DOHH2 (cell line): ENCODE measurements at regions not wholly inside any gene's neighbourhood (a gene's known extent, or its start where the extent isn't known, plus 50 kb on each side); places are given as distances from the start of the nearest gene placed in this dataset.

Experiments used
- H3F3A ChIP-seq: fragments of 200-600 bp; sonication (generic), shearing (Covaris generic); 2 replicates; pipeline ENCODE4 v1.6.0; 2016; ENCODE audit warnings: antibody characterized with exemption, mild to moderate bottlenecking; ENCODE audit not compliant: control insufficient read depth, insufficient read depth
- H3K27ac ChIP-seq: fragments of 200-600 bp; sonication (generic); 2 replicates; pipeline ENCODE4 v1.5.1; 2014; ENCODE audit warnings: low read depth, mild to moderate bottlenecking, low read length, moderate library complexity
- H3K27me3 ChIP-seq: fragments of 200-600 bp; sonication (generic); 2 replicates; pipeline ENCODE4 v1.6.1; 2014; ENCODE audit warnings: mild to moderate bottlenecking, low read length, mixed read lengths; ENCODE audit not compliant: control insufficient read depth
- H3K36me3 ChIP-seq: fragments of 200-600 bp; sonication (generic); 2 replicates; pipeline ENCODE4 v1.6.1; 2014; ENCODE audit warnings: mild to moderate bottlenecking, low read length, moderate library complexity, mixed read lengths; ENCODE audit not compliant: control insufficient read depth
- H3K4me1 ChIP-seq: fragments of 200-600 bp; sonication (generic); 2 replicates; pipeline ENCODE4 v1.6.1; 2014; ENCODE audit warnings: mild to moderate bottlenecking, low read length, mixed read lengths; ENCODE audit not compliant: control insufficient read depth
- H3K4me2 ChIP-seq: fragments of 200-600 bp; sonication (generic); 2 replicates; pipeline ENCODE4 v1.6.0; 2014; ENCODE audit warnings: mild to moderate bottlenecking, low read length, moderate library complexity
- H3K4me3 ChIP-seq: fragments of 200-600 bp; sonication (generic); 2 replicates; pipeline ENCODE4 v1.5.1; 2014; ENCODE audit warnings: mild to moderate bottlenecking, low read length, mixed read lengths
- H3K79me2 ChIP-seq: fragments of 200-600 bp; sonication (generic); 2 replicates; pipeline ENCODE4 v1.6.1; 2014; ENCODE audit warnings: mild to moderate bottlenecking, low read length, mixed read lengths; ENCODE audit not compliant: control insufficient read depth
- H3K9me2 ChIP-seq: fragments of 200-600 bp; sonication (generic); replicated peaks from 2 replicates; pipeline ENCODE4 v1.6.1; 2014; ENCODE audit warnings: mild to moderate bottlenecking, low read length, mixed read lengths; ENCODE audit not compliant: control insufficient read depth
- H3K9me3 ChIP-seq: fragments of 200-600 bp; sonication (generic); 2 replicates; pipeline ENCODE4 v1.6.1; 2014; ENCODE audit warnings: antibody characterized with exemption, low read length, mixed read lengths; ENCODE audit not compliant: control insufficient read depth, insufficient read depth
- H4K20me1 ChIP-seq: fragments of 200-600 bp; sonication (generic); 2 replicates; pipeline ENCODE4 v1.6.0; 2014; ENCODE audit warnings: low read depth, mild to moderate bottlenecking, antibody characterized with exemption, low read length, moderate library complexity; ENCODE audit not compliant: control insufficient read depth, insufficient read depth
- CTCF ChIP-seq: fragments of 200-600 bp; sonication (generic); IDR thresholded peaks from one replicate; pipeline ENCODE4 v1.5.1; 2014; ENCODE audit warnings: antibody characterized with exemption, mild to moderate bottlenecking, low read depth, low read length; ENCODE audit not compliant: poor library complexity, severe bottlenecking
- EZH2phosphoT487 ChIP-seq: fragments of 200-600 bp; sonication (generic); IDR thresholded peaks from 2 replicates; pipeline ENCODE4 v1.6.1; 2017; ENCODE audit warnings: borderline replicate concordance, mild to moderate bottlenecking, antibody characterized with exemption, low read length, moderate library complexity, mixed read lengths

GRCh38 chr10:6819301-6819700, 239.2 kb upstream of the PRKCQ start:
- Histone ChIP-seq H3K79me2 (no peaks in the 10 kb centered on the region), H3K9me3 (no peaks in the 10 kb centered on the region), H3K36me3 (no peaks in the 10 kb centered on the region), H4K20me1 (no peaks in the 10 kb centered on the region), H3K27me3 (no peaks in the 10 kb centered on the region), H3K27ac (no peak overlapping the region), H3K4me2 (no peak overlapping the region), H3K4me1 (no peaks in the 10 kb centered on the region), H3K4me3 (no peak overlapping the region), H3K9me2 (no peaks in the 10 kb centered on the region), H3F3A (no peaks in the 10 kb centered on the region)
- no peak for TF ChIP-seq CTCF

GRCh38 chr10:6817770-6818169, 237.7 kb upstream of the PRKCQ start:
- TF ChIP-seq EZH2phosphoT487, result no peak
- no peak for TF ChIP-seq CTCF

GRCh38 chr10:6815346-6815745, 235.3 kb upstream of the PRKCQ start:
- no peak overlapping the region for H3K4me3 ChIP-seq
- H3F3A ChIP-seq, result no peaks in the 10 kb centered on the region
- TF ChIP-seq CTCF (no peak), EZH2phosphoT487 (no peak)
- H3K4me2 ChIP-seq, result no peak overlapping the region
- H3K9me3 ChIP-seq, result no peaks in the 10 kb centered on the region
- no peaks in the 10 kb centered on the region for H3K9me2 ChIP-seq
- no peaks in the 10 kb centered on the region for H4K20me1 ChIP-seq
- no peak overlapping the region for H3K27ac ChIP-seq
- H3K79me2 ChIP-seq, result no peaks in the 10 kb centered on the region
- no peaks in the 10 kb centered on the region for H3K36me3 ChIP-seq
- no peaks in the 10 kb centered on the region for H3K4me1 ChIP-seq
- no peaks in the 10 kb centered on the region; the same call in 1 of the 2 replicates for H3K27me3 ChIP-seq

More at GRCh38 chr10:6817770-6818169, 237.7 kb upstream of the PRKCQ start:
- H3K4me1 ChIP-seq, result no peaks in the 10 kb centered on the region
- no peaks in the 10 kb centered on the region for H3F3A ChIP-seq
- H3K36me3 ChIP-seq, result no peaks in the 10 kb centered on the region
- H3K9me2 ChIP-seq, result no peaks in the 10 kb centered on the region
- no peaks in the 10 kb centered on the region for H4K20me1 ChIP-seq
- no peak overlapping the region for H3K4me2 ChIP-seq
- H3K79me2 ChIP-seq, result no peaks in the 10 kb centered on the region
- H3K27me3 ChIP-seq, result no peaks in the 10 kb centered on the region
- H3K9me3 ChIP-seq, result no peaks in the 10 kb centered on the region
- no peak overlapping the region for H3K4me3 ChIP-seq
- H3K27ac ChIP-seq, result no peak overlapping the region

GRCh38 chr10:6813856-6814255, 233.8 kb upstream of the PRKCQ start:
- Histone ChIP-seq H3K27me3 (no peaks in the 10 kb centered on the region; the same call in 1 of the 2 replicates), H3K79me2 (no peaks in the 10 kb centered on the region), H3K36me3 (no peaks in the 10 kb centered on the region), H3K9me2 (no peaks in the 10 kb centered on the region), H3K9me3 (no peaks in the 10 kb centered on the region), H3K4me3 (no peak overlapping the region), H3K27ac (no peak overlapping the region), H3F3A (no peaks in the 10 kb centered on the region), H3K4me2 (no peak overlapping the region), H4K20me1 (no peaks in the 10 kb centered on the region), H3K4me1 (no peaks in the 10 kb centered on the region)
- no peak for TF ChIP-seq CTCF
- TF ChIP-seq EZH2phosphoT487, result no peak
